GM23248 (cell line): ENCODE measurements at regions not wholly inside any gene's neighbourhood (a gene's known extent, or its start where the extent isn't known, plus 50 kb on each side); places are given as distances from the start of the nearest gene placed in this dataset.

ENCODE experiments used
- EZH2 ChIP-seq: fragments of 200-600 bp; sonication (generic); IDR thresholded peaks from 2 replicates; pipeline ENCODE4 v1.6.1; 2018; ENCODE audit warnings: antibody characterized with exemption, mild to moderate bottlenecking; ENCODE audit not compliant: insufficient read depth, poor library complexity, severe bottlenecking
- EZH2phosphoT487 ChIP-seq: fragments of 200-600 bp; sonication (generic); IDR thresholded peaks from 2 replicates; pipeline ENCODE4 v1.6.1; 2018; ENCODE audit warnings: antibody characterized with exemption, moderate library complexity, mild to moderate bottlenecking, low read depth; ENCODE audit not compliant: insufficient read depth

DNA sequence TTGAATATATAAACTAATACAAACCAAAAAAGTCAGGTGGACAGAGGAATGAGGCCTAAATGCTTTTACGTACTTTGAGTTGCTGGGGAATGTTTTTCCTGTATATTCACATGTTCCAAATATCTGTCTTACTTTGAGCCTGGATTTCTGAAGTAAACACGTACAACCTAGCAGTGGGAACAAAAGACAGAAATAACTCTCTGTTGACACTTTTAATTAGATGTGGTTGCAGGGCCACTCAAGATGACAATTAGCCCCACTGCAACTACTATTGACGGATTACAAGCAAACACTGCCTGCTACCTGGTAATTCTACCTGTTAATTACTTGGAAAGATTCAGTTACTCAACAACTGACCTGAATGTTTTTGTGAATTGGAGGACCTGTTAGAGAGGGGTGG is 196.9 kb downstream of the TTLL7 start:
- TF ChIP-seq EZH2 (no peak), EZH2phosphoT487 (no peak)
